NCI-H2029 treated with DMSO at 0.1 percent for 48 hours (cell line): ENCODE measurements at regions not wholly inside any gene's neighbourhood (a gene's known extent, or its start where the extent isn't known, plus 50 kb on each side); places are given as distances from the start of the nearest gene placed in this dataset.
"Not testable (repeated sequence)": the region's sequence is repeated elsewhere in the genome, so short reads cannot be mapped to it uniquely, and the experiment has no call there.

Source experiments
- DNase-seq: peaks from one replicate; lab custom pipeline; 2025; lab: John Stamatoyannopoulos, UW

GRCh38 chr1:60949154-60949825, 133.1 kb upstream of the NFIA start:
- DNase-seq: no peak

- no peak for DNase-seq
These were observed 133.9 kb upstream of the NFIA start for GRCh38 chr1:60948486-60948885.

GRCh38 chr1:60947367-60947766, 135.0 kb upstream of the NFIA start:
- DNase-seq: no peak

- no peak for DNase-seq
These were observed 139.3 kb upstream of the NFIA start for GRCh38 chr1:60942896-60943638.

GRCh38 chr1:60942291-60942690, 140.1 kb upstream of the NFIA start:
- DNase-seq: no peak

- not testable (repeated sequence) for DNase-seq
These were observed 141.7 kb upstream of the NFIA start for GRCh38 chr1:60940685-60941084.

GRCh38 chr1:60937720-60938119, 144.6 kb upstream of the NFIA start:
- no peak for DNase-seq

GRCh38 chr1:60936591-60937342, 145.6 kb upstream of the NFIA start:
- DNase-seq: no peak

GRCh38 chr1:60936163-60936562, 146.2 kb upstream of the NFIA start:
- no peak for DNase-seq

- DNase-seq: no peak
These were observed 146.7 kb upstream of the NFIA start for GRCh38 chr1:60935599-60936110.

- no peak for DNase-seq
These were observed 152.2 kb upstream of the NFIA start for GRCh38 chr1:60930130-60930529.

- DNase-seq: peak; percentile 67
These were observed 157.2 kb upstream of the NFIA start for GRCh38 chr1:60924964-60925798.

GRCh38 chr1:60924165-60924564, 158.2 kb upstream of the NFIA start:
- no peak for DNase-seq

- DNase-seq: no peak
These were observed 158.8 kb upstream of the NFIA start for GRCh38 chr1:60923389-60924087.

- DNase-seq: no peak
These were observed 160.1 kb upstream of the NFIA start for GRCh38 chr1:60922304-60922703.

- DNase-seq: no peak
These were observed 161.2 kb upstream of the NFIA start for GRCh38 chr1:60921175-60921574.

GRCh38 chr1:60920561-60920960, 161.8 kb upstream of the NFIA start:
- no peak for DNase-seq

GRCh38 chr1:60918867-60919266, 163.5 kb upstream of the NFIA start:
- no peak for DNase-seq

- no peak for DNase-seq
These were observed 165.5 kb upstream of the NFIA start for GRCh38 chr1:60916906-60917305.

GRCh38 chr1:60916199-60916598, 166.2 kb upstream of the NFIA start:
- DNase-seq: no peak

- no peak for DNase-seq
These were observed 166.9 kb upstream of the NFIA start for GRCh38 chr1:60915441-60915840.
